MCF 10A (cell line): ENCODE measurements at regions not wholly inside any gene's neighbourhood (a gene's known extent, or its start where the extent isn't known, plus 50 kb on each side); places are given as distances from the start of the nearest gene placed in this dataset.

Experiments used
- BruUV-seq: library from RNA; stranded (reverse); fragments of 400-500 nt; replicated peaks from 2 replicates; lab custom pipeline; 2021; lab: Mats Ljungman, UMichigan
- CTCF ChIA-PET: fragments of 300-600 bp; sonication (Branson Sonifier 250); formaldehyde crosslinking; extraction: SDS; loops from one replicate; lab custom pipeline; 2021; ENCODE audit warnings: antibody characterized with exemption, inconsistent platforms; lab: Yijun Ruan, JAX
- POLR2A ChIA-PET: fragments of 300-600, 350-650 bp; sonication (Branson Sonifier 250); formaldehyde crosslinking; extraction: SDS; loops from one replicate; lab custom pipeline; 2020; ENCODE audit warnings: antibody characterized with exemption, inconsistent platforms; lab: Yijun Ruan, JAX
- DNase-seq: peaks from one replicate; pipeline ENCODE4 v3.0.0-alpha.2; 2018; ENCODE audit not compliant: unreplicated experiment
- H3K27ac Mint-ChIP-seq: one replicate; pipeline ENCODE4 v1.8.0; 2022; ENCODE audit warnings: mild to moderate bottlenecking, low read depth, mixed read lengths; ENCODE audit not compliant: unreplicated experiment
- H3K27me3 Mint-ChIP-seq: one replicate; pipeline ENCODE4 v1.8.0; 2022; ENCODE audit warnings: mixed read lengths; ENCODE audit not compliant: insufficient read depth, unreplicated experiment
- H3K36me3 Mint-ChIP-seq: one replicate; pipeline ENCODE4 v1.8.0; 2022; ENCODE audit warnings: mild to moderate bottlenecking, moderate library complexity, mixed read lengths; ENCODE audit not compliant: insufficient read depth, unreplicated experiment
- H3K4me1 Mint-ChIP-seq: one replicate; pipeline ENCODE4 v1.8.0; 2022; ENCODE audit warnings: mixed read lengths; ENCODE audit not compliant: insufficient read depth, unreplicated experiment
- H3K4me3 Mint-ChIP-seq: one replicate; pipeline ENCODE4 v1.8.0; 2022; ENCODE audit warnings: mild to moderate bottlenecking, moderate library complexity, mixed read lengths; ENCODE audit not compliant: unreplicated experiment
- H3K9me3 Mint-ChIP-seq: one replicate; pipeline ENCODE4 v1.8.0; 2022; ENCODE audit warnings: mixed read lengths; ENCODE audit not compliant: unreplicated experiment
- CTCF ChIP-seq: fragments of 200-600 bp; IDR thresholded peaks from one replicate; pipeline ENCODE4 v1.8.0; 2022; ENCODE audit warnings: antibody characterized with exemption, mild to moderate bottlenecking; ENCODE audit not compliant: unreplicated experiment
- intact Hi-C: fragments of 100-400 bp; cut with micrococcal nuclease; formaldehyde crosslinking; loops from 2 replicates; pipeline ENCODE4 v1.14.1; 2022

DNA sequence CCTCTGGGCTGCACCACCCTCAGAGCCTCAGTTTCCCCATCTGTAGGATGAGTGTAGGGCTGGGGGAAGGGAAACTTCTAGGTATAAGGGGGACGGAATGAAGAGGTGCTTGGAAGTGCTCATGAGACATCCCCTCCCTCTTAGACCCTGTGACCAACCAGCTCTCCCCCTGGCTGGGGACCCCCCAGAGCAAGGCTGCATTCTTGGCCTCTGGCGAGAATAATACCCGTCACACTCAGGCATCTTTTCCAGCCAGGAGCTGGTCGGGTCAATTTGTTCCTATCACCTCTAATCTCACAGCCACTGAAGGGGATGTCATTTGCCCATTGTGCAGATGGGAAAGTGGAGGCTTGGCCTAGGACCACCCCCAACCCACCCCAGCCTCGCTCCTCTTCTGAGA lies 443.0 kb downstream of the PTPRU start:
- DNase-seq: no peak
- intact Hi-C loops: no loop called here
- no peaks in the 10 kb centered on the region for H3K9me3 Mint-ChIP-seq
- H3K4me1 Mint-ChIP-seq: no peaks in the 10 kb centered on the region
- H3K36me3 Mint-ChIP-seq: no peaks in the 10 kb centered on the region
- H3K27me3 Mint-ChIP-seq: no peaks in the 10 kb centered on the region
- POLR2A ChIA-PET: no interaction called here
- H3K4me3 Mint-ChIP-seq: no peak overlapping the region
- no peak for TF ChIP-seq CTCF
- BruUV-seq: no TSS peak
- H3K27ac Mint-ChIP-seq: no peak overlapping the region
- CTCF ChIA-PET: no interaction called here

- H3K27ac Mint-ChIP-seq: no peak overlapping the region
- TF ChIP-seq CTCF: no peak
- no peaks in the 10 kb centered on the region for H3K4me1 Mint-ChIP-seq
- H3K27me3 Mint-ChIP-seq: no peaks in the 10 kb centered on the region
- H3K4me3 Mint-ChIP-seq: no peak overlapping the region
- no TSS peak for BruUV-seq
- DNase-seq: no peak
- POLR2A ChIA-PET: no interaction called here
- CTCF ChIA-PET: no interaction called here
- no peaks in the 10 kb centered on the region for H3K9me3 Mint-ChIP-seq
- intact Hi-C loops: no loop called here
- H3K36me3 Mint-ChIP-seq: no peaks in the 10 kb centered on the region
Observed at GRCh38 chr1:29677028-29678024, 441.0 kb downstream of the PTPRU start.

- DNase-seq: no peak
- no peaks in the 10 kb centered on the region for H3K4me1 Mint-ChIP-seq
- H3K27ac Mint-ChIP-seq: no peak overlapping the region
- H3K27me3 Mint-ChIP-seq: no peaks in the 10 kb centered on the region
- TF ChIP-seq CTCF: no peak
- H3K4me3 Mint-ChIP-seq: no peak overlapping the region
- H3K9me3 Mint-ChIP-seq: no peaks in the 10 kb centered on the region
- no TSS peak for BruUV-seq
- intact Hi-C loops: no loop called here
- CTCF ChIA-PET: no interaction called here
- POLR2A ChIA-PET: no interaction called here
- no peaks in the 10 kb centered on the region for H3K36me3 Mint-ChIP-seq
Observed at GRCh38 chr1:29676496-29676895, 440.2 kb downstream of the PTPRU start.

DNA sequence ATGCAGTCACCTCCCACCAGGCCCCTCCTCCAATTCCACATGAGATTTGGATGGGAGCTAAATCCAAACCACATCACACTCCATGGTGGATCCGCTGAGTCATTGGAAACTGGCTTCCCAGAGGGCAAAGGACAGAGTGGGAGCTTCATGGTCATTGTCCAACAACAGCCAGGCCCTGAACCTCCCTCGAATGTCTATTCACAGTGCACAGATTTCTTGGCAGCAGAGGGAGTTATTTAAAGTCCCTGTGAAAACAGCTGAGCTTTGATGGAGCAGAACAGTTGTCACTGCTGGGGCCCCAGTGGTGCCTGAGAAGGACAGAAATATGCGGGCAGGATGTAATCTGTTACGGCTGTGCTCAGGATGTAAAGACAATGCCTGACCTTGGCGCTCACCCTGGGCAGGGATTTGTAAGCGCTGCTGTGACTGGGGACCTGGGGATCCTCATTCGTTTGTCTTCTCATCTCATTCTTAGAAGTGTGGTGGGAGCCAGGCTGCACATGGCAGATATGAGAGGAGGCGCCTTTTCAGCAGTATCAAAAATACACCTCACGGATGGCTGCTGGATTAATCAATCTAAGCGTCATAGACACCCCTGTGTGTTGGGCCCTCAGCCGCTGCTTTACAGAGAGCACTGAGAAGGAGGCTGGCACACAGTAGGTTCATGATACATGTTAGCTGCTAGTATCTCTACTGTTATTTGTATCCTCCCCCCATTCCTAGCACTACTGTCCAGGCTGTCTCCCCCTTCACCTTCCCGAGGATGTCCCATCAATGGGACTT lies 439.4 kb downstream of the PTPRU start:
- no TSS peak for BruUV-seq
- no peak overlapping the region for H3K4me3 Mint-ChIP-seq
- ChIA-PET POLR2A (interaction anchor here (0.7 kb wide), 1 partner anchor 12 kb away, joined by 3 read pairs; no protein-coding TSS in a partner anchor), CTCF (no interaction called here)
- H3K27ac Mint-ChIP-seq: no peak overlapping the region
- intact Hi-C loops: no loop called here
- DNase-seq: no peak
- no peaks in the 10 kb centered on the region for H3K4me1 Mint-ChIP-seq
- no peaks in the 10 kb centered on the region for H3K9me3 Mint-ChIP-seq
- no peaks in the 10 kb centered on the region for H3K27me3 Mint-ChIP-seq
- H3K36me3 Mint-ChIP-seq: no peaks in the 10 kb centered on the region
- no peak for TF ChIP-seq CTCF
